Right cardiac atrium (tissue), 5 donors: ENCODE measurements at regions not wholly inside any gene's neighbourhood (a gene's known extent, or its start where the extent isn't known, plus 50 kb on each side); places are given as distances from the start of the nearest gene placed in this dataset.

ENCODE experiments used
- ATAC-seq, 2 donors: fragments of 200-7000 bp; cut with Tn5 transposase; one replicate each; pipeline versions ENCODE4 v1.8.0 to v1.9.1; 2020; ENCODE audit warnings: moderate library complexity in 2 of 2, mild to moderate bottlenecking in 1 of 2
- DNase-seq, 3 donors: peaks; one replicate each; pipeline ENCODE4 v3.0.0-alpha.2; 2020
- H3K27ac ChIP-seq: one replicate; pipeline ENCODE4 v1.5.1; 2013; ENCODE audit warnings: mild to moderate bottlenecking, low read length, control low read depth, moderate library complexity
- H3K27me3 ChIP-seq: one replicate; pipeline ENCODE4 v1.6.1; 2013; ENCODE audit not compliant: control insufficient read depth, insufficient read depth
- H3K4me1 ChIP-seq: one replicate; pipeline ENCODE4 v1.6.1; 2013; ENCODE audit warnings: low read length; ENCODE audit not compliant: control insufficient read depth, insufficient read depth
- H3K4me3 ChIP-seq: one replicate; pipeline ENCODE4 v1.5.1; 2013; ENCODE audit warnings: low read length, control low read depth
- H3K9me3 ChIP-seq: one replicate; pipeline ENCODE4 v1.6.1; 2013; ENCODE audit warnings: low read length; ENCODE audit not compliant: control insufficient read depth
- WGBS: extraction: QIAGEN DNeasy Blood & Tissue Kit; methylation state at CpG from one replicate; pipeline ENCODE4 v1.1.7; 2013; 5-methylcytosine and 5-hydroxymethylcytosine counted together
- intact Hi-C, 4 donors: fragments of 100-400 bp; cut with DNase I; formaldehyde crosslinking; loops; one replicate each; pipeline versions ENCODE4 v1.11.0 to v1.14.0; 2022 to 2023
- donor health status: healthy with polysubstance abuse.
- donor health status: DM: no; HTN: yes; CAD: no.
- donor health status: DM: no; HTN: no; CAD: no.
- donor health status: DM: no; HTN: yes; CAD: no; lungs with severe emphysema.
- donor health status: DM: yes; HTN: yes; CAD: no.

- 63% methylated on average over 6 of the region's 6 CpGs for WGBS
- intact Hi-C loops = no loop called here
- no peak for ATAC-seq
Observed at GRCh38 chr3:117898722-117899522, 1135.7 kb downstream of the IGSF11 start.

GRCh38 chr3:117903226-117903625 is 1131.4 kb downstream of the IGSF11 start:
- intact Hi-C loops = no loop called here
- DNase-seq = peak in 1 of 3 donors; percentile 16

More at GRCh38 chr3:117898722-117899522, 1135.7 kb downstream of the IGSF11 start:
- Histone ChIP-seq H3K27ac (no peak overlapping the region), H3K4me1 (no peaks in the 10 kb centered on the region), H3K27me3 (no peaks in the 10 kb centered on the region), H3K4me3 (no peak overlapping the region), H3K9me3 (no peaks in the 10 kb centered on the region)
- DNase-seq = no peak

GRCh38 chr3:117910820-117911521 is 1123.7 kb downstream of the IGSF11 start:
- WGBS = 56% methylated on average over 3 of the region's 3 CpGs
- Histone ChIP-seq H3K27me3 (no peaks in the 10 kb centered on the region), H3K4me1 (no peaks in the 10 kb centered on the region), H3K4me3 (no peak overlapping the region), H3K9me3 (no peaks in the 10 kb centered on the region), H3K27ac (no peak overlapping the region)
- ATAC-seq (no peak), DNase-seq (no peak)
- intact Hi-C loops = no loop called here

More at GRCh38 chr3:117903226-117903625, 1131.4 kb downstream of the IGSF11 start:
- no peak overlapping the region for H3K4me3 ChIP-seq
- H3K27me3 ChIP-seq = no peaks in the 10 kb centered on the region
- no peak for ATAC-seq
- no peaks in the 10 kb centered on the region for H3K4me1 ChIP-seq
- H3K27ac ChIP-seq = no peak overlapping the region
- H3K9me3 ChIP-seq = no peaks in the 10 kb centered on the region

- intact Hi-C loops = no loop called here
Observed at GRCh38 chr3:117912352-117912751, 1122.3 kb downstream of the IGSF11 start.

GRCh38 chr3:117914540-117915100 is 1120.0 kb downstream of the IGSF11 start:
- 46% methylated on average over 8 of the region's 8 CpGs for WGBS
- H3K4me3 ChIP-seq = no peak overlapping the region
- ATAC-seq (no peak), DNase-seq (no peak)
- H3K4me1 ChIP-seq = no peaks in the 10 kb centered on the region
- no peaks in the 10 kb centered on the region for H3K27me3 ChIP-seq
- H3K9me3 ChIP-seq = no peaks in the 10 kb centered on the region
- intact Hi-C loops = no loop called here
- H3K27ac ChIP-seq = no peak overlapping the region

More at GRCh38 chr3:117912352-117912751, 1122.3 kb downstream of the IGSF11 start:
- H3K4me3 ChIP-seq = no peak overlapping the region
- no peaks in the 10 kb centered on the region for H3K27me3 ChIP-seq
- ATAC-seq (no peak), DNase-seq (no peak)
- 91% methylated on average over 2 of the region's 2 CpGs for WGBS
- H3K27ac ChIP-seq = no peak overlapping the region
- no peaks in the 10 kb centered on the region for H3K9me3 ChIP-seq
- H3K4me1 ChIP-seq = no peaks in the 10 kb centered on the region

GRCh38 chr3:117916839-117917238 is 1117.8 kb downstream of the IGSF11 start:
- intact Hi-C loops = no loop called here

GRCh38 chr3:117919621-117920020 is 1115.0 kb downstream of the IGSF11 start:
- 53% methylated on average over 1 of the region's 1 CpG for WGBS
- H3K4me3 ChIP-seq = no peak overlapping the region
- H3K27ac ChIP-seq = no peak overlapping the region
- H3K4me1 ChIP-seq = no peaks in the 10 kb centered on the region
- ATAC-seq = no peak
- H3K9me3 ChIP-seq = no peaks in the 10 kb centered on the region
- no peak for DNase-seq
- no peaks in the 10 kb centered on the region for H3K27me3 ChIP-seq
- intact Hi-C loops = no loop called here

More at GRCh38 chr3:117916839-117917238, 1117.8 kb downstream of the IGSF11 start:
- WGBS = 91% methylated on average over 2 of the region's 2 CpGs
- H3K27me3 ChIP-seq = no peaks in the 10 kb centered on the region
- no peaks in the 10 kb centered on the region for H3K9me3 ChIP-seq
- no peak overlapping the region for H3K4me3 ChIP-seq
- DNase-seq (no peak), ATAC-seq (no peak)
- no peaks in the 10 kb centered on the region for H3K4me1 ChIP-seq
- no peak overlapping the region for H3K27ac ChIP-seq

- H3K27me3 ChIP-seq = no peaks in the 10 kb centered on the region
- no peak overlapping the region for H3K27ac ChIP-seq
- WGBS = 41% methylated on average over 7 of the region's 7 CpGs
- H3K9me3 ChIP-seq = no peaks in the 10 kb centered on the region
- intact Hi-C loops = no loop called here
- no peaks in the 10 kb centered on the region for H3K4me1 ChIP-seq
- ATAC-seq (no peak), DNase-seq (no peak)
- H3K4me3 ChIP-seq = no peak overlapping the region
Observed at GRCh38 chr3:117920253-117920898, 1114.3 kb downstream of the IGSF11 start.

GRCh38 chr3:117921411-117921810 is 1113.2 kb downstream of the IGSF11 start:
- 86% methylated on average over 3 of the region's 3 CpGs for WGBS
- no peak for DNase-seq
- intact Hi-C loops = no loop called here
- Histone ChIP-seq H3K27ac (no peak overlapping the region), H3K27me3 (no peaks in the 10 kb centered on the region), H3K4me1 (no peaks in the 10 kb centered on the region), H3K4me3 (no peak overlapping the region), H3K9me3 (no peaks in the 10 kb centered on the region)
- ATAC-seq = no peak

GRCh38 chr3:117922039-117922438 is 1112.6 kb downstream of the IGSF11 start:
- Histone ChIP-seq H3K9me3 (no peaks in the 10 kb centered on the region), H3K4me1 (no peaks in the 10 kb centered on the region), H3K4me3 (no peak overlapping the region), H3K27me3 (no peaks in the 10 kb centered on the region), H3K27ac (no peak overlapping the region)
- ATAC-seq (no peak), DNase-seq (no peak)
- intact Hi-C loops = no loop called here
- 74% methylated on average over 4 of the region's 4 CpGs for WGBS

- H3K4me1 ChIP-seq = no peaks in the 10 kb centered on the region
- intact Hi-C loops = no loop called here
- no peak for DNase-seq
- no peak overlapping the region for H3K4me3 ChIP-seq
- H3K27me3 ChIP-seq = no peaks in the 10 kb centered on the region
- no peak overlapping the region for H3K27ac ChIP-seq
- ATAC-seq = no peak
- H3K9me3 ChIP-seq = no peaks in the 10 kb centered on the region
Observed at GRCh38 chr3:117926819-117927218, 1107.8 kb downstream of the IGSF11 start.
